ENCODE measurements at regions not wholly inside any gene's neighbourhood (a gene's known extent, or its start where the extent isn't known, plus 50 kb on each side); places are given as distances from the start of the nearest gene placed in this dataset.

- no peaks in the 10 kb centered on the region for H3K4me1 ChIP-seq (ENCODE audit: control insufficient read depth in 2 of 2, insufficient read depth in 2 of 2, low read length in 2 of 2)
- 60% methylated on average over 3 of the region's 3 CpGs for WGBS
- DNase-seq (ENCODE audit: low read depth in 6 of 9, low spot score in 9 of 9): no peak
- H3K4me3 ChIP-seq (ENCODE audit: low read length in 2 of 2): no peak overlapping the region
- no peak overlapping the region for H3K27ac ChIP-seq (ENCODE audit: low read depth in 1 of 2, low read length in 1 of 2)
- no peaks in the 10 kb centered on the region for H3K36me3 ChIP-seq (ENCODE audit: control insufficient read depth in 2 of 2, insufficient read depth in 2 of 2, low read length in 1 of 2)
- H3K27me3 ChIP-seq (ENCODE audit: control insufficient read depth in 2 of 2, insufficient read depth in 1 of 2, low read length in 1 of 2): no peaks in the 10 kb centered on the region
- no peaks in the 10 kb centered on the region for H3K9me3 ChIP-seq (ENCODE audit: control insufficient read depth in 2 of 2, insufficient read depth in 1 of 2, low read length in 1 of 2)
Measured at GRCh38 chr9:75471549-75472114, 383.3 kb downstream of the OSTF1 start.

GRCh38 chr9:75482566-75482965 is 394.3 kb downstream of the OSTF1 start:
- WGBS: 95% methylated on average over 2 of the region's 2 CpGs
- no peak overlapping the region for H3K27ac ChIP-seq (ENCODE audit: low read depth in 1 of 2, low read length in 1 of 2)
- H3K4me1 ChIP-seq (ENCODE audit: control insufficient read depth in 2 of 2, insufficient read depth in 2 of 2, low read length in 2 of 2): no peaks in the 10 kb centered on the region
- H3K27me3 ChIP-seq (ENCODE audit: control insufficient read depth in 2 of 2, insufficient read depth in 1 of 2, low read length in 1 of 2): no peaks in the 10 kb centered on the region
- no peaks in the 10 kb centered on the region for H3K36me3 ChIP-seq (ENCODE audit: control insufficient read depth in 2 of 2, insufficient read depth in 2 of 2, low read length in 1 of 2)
- DNase-seq (ENCODE audit: low read depth in 6 of 9, low spot score in 9 of 9): no peak
- H3K9me3 ChIP-seq (ENCODE audit: control insufficient read depth in 2 of 2, insufficient read depth in 1 of 2, low read length in 1 of 2): no peaks in the 10 kb centered on the region
- H3K4me3 ChIP-seq (ENCODE audit: low read length in 2 of 2): no peak overlapping the region

DNA sequence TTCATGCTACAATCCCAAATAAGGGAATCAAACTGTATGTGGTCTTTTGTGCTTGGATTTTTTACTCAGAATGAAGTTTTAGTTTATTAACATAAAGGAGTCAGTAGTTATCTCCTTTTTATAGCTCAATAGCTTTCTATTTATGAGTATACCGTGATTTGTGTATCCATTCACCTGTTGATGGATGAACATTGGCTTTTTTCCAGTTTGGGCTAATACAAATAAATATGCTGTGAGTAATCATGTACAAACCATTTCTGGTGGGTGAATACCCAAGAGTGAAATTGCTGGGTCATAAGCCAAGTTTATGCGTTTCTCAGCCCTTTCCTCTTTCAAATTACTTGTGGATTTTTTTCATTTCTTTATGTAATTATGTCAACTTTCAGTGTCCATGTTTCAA is 395.3 kb downstream of the OSTF1 start:
- no peak for DNase-seq (ENCODE audit: low read depth in 6 of 9, low spot score in 9 of 9)
- Histone ChIP-seq H3K27me3 (ENCODE audit: control insufficient read depth in 2 of 2, insufficient read depth in 1 of 2, low read length in 1 of 2) (no peaks in the 10 kb centered on the region), H3K9me3 (ENCODE audit: control insufficient read depth in 2 of 2, insufficient read depth in 1 of 2, low read length in 1 of 2) (no peaks in the 10 kb centered on the region), H3K27ac (ENCODE audit: low read depth in 1 of 2, low read length in 1 of 2) (no peak overlapping the region), H3K4me3 (ENCODE audit: low read length in 2 of 2) (no peak overlapping the region), H3K4me1 (ENCODE audit: control insufficient read depth in 2 of 2, insufficient read depth in 2 of 2, low read length in 2 of 2) (no peaks in the 10 kb centered on the region), H3K36me3 (ENCODE audit: control insufficient read depth in 2 of 2, insufficient read depth in 2 of 2, low read length in 1 of 2) (no peaks in the 10 kb centered on the region)
- WGBS: 93% methylated on average over 2 of the region's 2 CpGs

DNA sequence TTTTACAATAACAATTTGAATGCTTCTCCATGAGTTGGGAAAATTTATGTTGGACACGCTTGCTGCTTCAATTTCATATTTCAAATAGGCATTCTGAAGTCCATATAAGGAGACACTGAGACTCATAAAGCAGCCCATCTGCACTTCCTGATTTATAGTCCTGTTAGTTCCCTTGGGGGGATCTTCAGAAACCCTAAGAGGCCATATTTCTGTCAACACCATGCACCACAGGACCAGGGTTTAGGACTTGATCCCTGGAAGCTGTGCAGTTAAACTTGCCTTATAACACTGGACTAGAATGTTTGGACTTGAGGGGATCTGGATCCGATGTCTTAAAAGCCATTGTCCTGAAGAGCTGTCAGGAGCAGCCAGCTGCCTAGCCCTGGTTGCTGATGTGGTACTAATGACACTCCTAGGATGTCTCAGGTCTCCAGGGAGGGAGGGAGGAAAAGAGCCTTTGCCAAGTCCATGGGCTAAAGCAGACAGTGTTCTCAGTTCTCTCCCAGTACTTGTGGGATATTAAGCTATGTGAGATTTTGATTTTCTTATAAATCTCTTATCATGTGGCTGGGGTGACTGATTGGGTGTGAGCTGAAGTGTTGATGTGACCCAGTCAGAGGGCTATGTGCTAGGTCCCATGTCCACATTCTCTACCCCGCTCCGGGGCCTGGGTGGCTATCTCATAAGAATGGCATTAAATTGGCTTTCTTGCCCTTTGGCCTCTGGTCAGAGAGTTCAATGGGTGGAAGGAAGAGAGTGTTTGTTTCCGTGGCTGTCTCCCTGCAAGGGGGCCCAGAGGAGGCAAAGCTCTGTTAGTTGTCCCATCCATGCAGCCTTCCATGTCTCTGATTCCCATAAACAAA is 399.8 kb downstream of the OSTF1 start:
- H3K27ac ChIP-seq (ENCODE audit: low read depth in 1 of 2, low read length in 1 of 2): no peak overlapping the region
- DNase-seq (ENCODE audit: low read depth in 6 of 9, low spot score in 9 of 9): no peak
- no peaks in the 10 kb centered on the region for H3K4me1 ChIP-seq (ENCODE audit: control insufficient read depth in 2 of 2, insufficient read depth in 2 of 2, low read length in 2 of 2)
- no peaks in the 10 kb centered on the region for H3K36me3 ChIP-seq (ENCODE audit: control insufficient read depth in 2 of 2, insufficient read depth in 2 of 2, low read length in 1 of 2)
- H3K9me3 ChIP-seq (ENCODE audit: control insufficient read depth in 2 of 2, insufficient read depth in 1 of 2, low read length in 1 of 2): no peaks in the 10 kb centered on the region
- no peak overlapping the region for H3K4me3 ChIP-seq (ENCODE audit: low read length in 2 of 2)
- WGBS: 96% methylated on average over 5 of the region's 5 CpGs
- H3K27me3 ChIP-seq (ENCODE audit: control insufficient read depth in 2 of 2, insufficient read depth in 1 of 2, low read length in 1 of 2): no peaks in the 10 kb centered on the region

DNA sequence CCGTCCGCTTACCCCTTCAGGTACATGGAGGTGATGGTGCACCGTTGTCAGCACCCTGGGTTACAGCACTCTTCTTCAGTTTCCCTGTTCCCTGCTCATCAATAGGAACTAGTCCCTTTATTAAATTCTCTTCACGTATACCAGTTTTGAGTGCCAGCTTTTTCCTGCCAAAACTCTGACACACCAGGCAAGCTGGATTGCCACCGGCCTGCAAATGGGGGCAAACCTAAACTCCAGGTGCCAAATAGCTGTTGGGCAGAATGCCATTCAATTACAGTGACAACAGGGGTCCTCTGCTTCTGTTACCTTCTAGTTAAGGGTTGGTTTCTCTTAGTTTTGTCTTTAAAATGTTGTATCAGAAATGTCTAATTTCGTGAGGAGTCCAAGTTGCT is 400.4 kb downstream of the OSTF1 start:
- Histone ChIP-seq H3K27ac (ENCODE audit: low read depth in 1 of 2, low read length in 1 of 2) (no peak overlapping the region), H3K27me3 (ENCODE audit: control insufficient read depth in 2 of 2, insufficient read depth in 1 of 2, low read length in 1 of 2) (no peaks in the 10 kb centered on the region), H3K4me1 (ENCODE audit: control insufficient read depth in 2 of 2, insufficient read depth in 2 of 2, low read length in 2 of 2) (no peaks in the 10 kb centered on the region), H3K36me3 (ENCODE audit: control insufficient read depth in 2 of 2, insufficient read depth in 2 of 2, low read length in 1 of 2) (no peaks in the 10 kb centered on the region), H3K9me3 (ENCODE audit: control insufficient read depth in 2 of 2, insufficient read depth in 1 of 2, low read length in 1 of 2) (no peaks in the 10 kb centered on the region), H3K4me3 (ENCODE audit: low read length in 2 of 2) (no peak overlapping the region)
- WGBS: 95% methylated on average over 6 of the region's 6 CpGs
- no peak for DNase-seq (ENCODE audit: low read depth in 6 of 9, low spot score in 9 of 9)

DNA sequence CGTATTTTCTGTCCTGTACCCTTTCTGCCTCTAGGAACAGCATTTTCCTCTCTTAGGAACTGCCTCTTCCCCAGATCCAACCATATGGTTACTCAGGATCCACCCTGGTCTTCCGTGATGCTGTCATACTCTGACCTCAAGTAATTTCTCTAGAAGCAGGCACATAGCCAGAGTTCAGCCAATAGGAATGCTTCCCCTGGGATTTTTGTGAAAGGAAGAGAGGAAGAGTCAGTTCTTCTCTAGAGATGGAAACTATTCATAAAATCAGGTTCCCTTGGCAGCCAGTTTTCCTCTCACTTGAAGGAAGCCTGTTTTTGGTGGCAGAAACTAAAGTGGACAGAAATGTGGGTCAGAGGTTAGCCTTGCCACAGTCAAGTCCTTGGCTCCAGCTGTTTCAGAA is 400.1 kb upstream of the PCSK5 start:
- no peak for DNase-seq (ENCODE audit: low read depth in 6 of 9, low spot score in 9 of 9)
- 93% methylated on average over 2 of the region's 2 CpGs for WGBS
- no peaks in the 10 kb centered on the region for H3K4me1 ChIP-seq (ENCODE audit: control insufficient read depth in 2 of 2, insufficient read depth in 2 of 2, low read length in 2 of 2)
- no peaks in the 10 kb centered on the region for H3K9me3 ChIP-seq (ENCODE audit: control insufficient read depth in 2 of 2, insufficient read depth in 1 of 2, low read length in 1 of 2)
- no peak overlapping the region for H3K4me3 ChIP-seq (ENCODE audit: low read length in 2 of 2)
- H3K27ac ChIP-seq (ENCODE audit: low read depth in 1 of 2, low read length in 1 of 2): no peak overlapping the region
- H3K36me3 ChIP-seq (ENCODE audit: control insufficient read depth in 2 of 2, insufficient read depth in 2 of 2, low read length in 1 of 2): no peaks in the 10 kb centered on the region
- no peaks in the 10 kb centered on the region for H3K27me3 ChIP-seq (ENCODE audit: control insufficient read depth in 2 of 2, insufficient read depth in 1 of 2, low read length in 1 of 2)

GRCh38 chr9:75491533-75491932 is 398.9 kb upstream of the PCSK5 start:
- H3K27ac ChIP-seq (ENCODE audit: low read depth in 1 of 2, low read length in 1 of 2): no peak overlapping the region
- no peak for DNase-seq (ENCODE audit: low read depth in 6 of 9, low spot score in 9 of 9)
- no peaks in the 10 kb centered on the region for H3K9me3 ChIP-seq (ENCODE audit: control insufficient read depth in 2 of 2, insufficient read depth in 1 of 2, low read length in 1 of 2)
- 65% methylated on average over 1 of the region's 1 CpG for WGBS
- no peaks in the 10 kb centered on the region for H3K27me3 ChIP-seq (ENCODE audit: control insufficient read depth in 2 of 2, insufficient read depth in 1 of 2, low read length in 1 of 2)
- no peaks in the 10 kb centered on the region for H3K36me3 ChIP-seq (ENCODE audit: control insufficient read depth in 2 of 2, insufficient read depth in 2 of 2, low read length in 1 of 2)
- no peak overlapping the region for H3K4me3 ChIP-seq (ENCODE audit: low read length in 2 of 2)
- no peaks in the 10 kb centered on the region for H3K4me1 ChIP-seq (ENCODE audit: control insufficient read depth in 2 of 2, insufficient read depth in 2 of 2, low read length in 2 of 2)

DNA sequence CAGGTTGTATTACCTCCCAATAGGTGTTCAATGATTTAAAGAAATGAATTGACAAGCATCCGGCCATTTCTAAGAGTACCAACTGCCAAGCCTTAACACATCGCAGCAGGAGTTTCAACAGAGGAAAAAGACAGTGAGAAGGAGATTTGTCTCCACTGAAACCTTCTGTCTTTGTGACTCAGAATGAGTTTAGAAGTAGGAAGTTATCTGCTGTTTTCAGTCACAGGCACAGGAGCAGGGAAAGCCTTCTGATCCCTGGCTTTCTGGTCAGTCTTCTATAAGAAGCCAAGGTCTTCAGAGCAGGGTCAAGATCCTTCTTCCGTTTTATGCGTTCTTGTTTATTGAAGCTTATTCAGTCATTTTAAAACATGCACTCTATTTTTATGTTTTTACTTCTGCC is 390.7 kb upstream of the PCSK5 start:
- Histone ChIP-seq H3K36me3 (ENCODE audit: control insufficient read depth in 2 of 2, insufficient read depth in 2 of 2, low read length in 1 of 2) (no peaks in the 10 kb centered on the region), H3K27ac (ENCODE audit: low read depth in 1 of 2, low read length in 1 of 2) (no peak overlapping the region), H3K27me3 (ENCODE audit: control insufficient read depth in 2 of 2, insufficient read depth in 1 of 2, low read length in 1 of 2) (no peaks in the 10 kb centered on the region), H3K4me3 (ENCODE audit: low read length in 2 of 2) (no peak overlapping the region), H3K9me3 (ENCODE audit: control insufficient read depth in 2 of 2, insufficient read depth in 1 of 2, low read length in 1 of 2) (no peaks in the 10 kb centered on the region), H3K4me1 (ENCODE audit: control insufficient read depth in 2 of 2, insufficient read depth in 2 of 2, low read length in 2 of 2) (no peaks in the 10 kb centered on the region)
- DNase-seq (ENCODE audit: low read depth in 6 of 9, low spot score in 9 of 9): no peak
- WGBS: 97% methylated on average over 4 of the region's 4 CpGs

DNA sequence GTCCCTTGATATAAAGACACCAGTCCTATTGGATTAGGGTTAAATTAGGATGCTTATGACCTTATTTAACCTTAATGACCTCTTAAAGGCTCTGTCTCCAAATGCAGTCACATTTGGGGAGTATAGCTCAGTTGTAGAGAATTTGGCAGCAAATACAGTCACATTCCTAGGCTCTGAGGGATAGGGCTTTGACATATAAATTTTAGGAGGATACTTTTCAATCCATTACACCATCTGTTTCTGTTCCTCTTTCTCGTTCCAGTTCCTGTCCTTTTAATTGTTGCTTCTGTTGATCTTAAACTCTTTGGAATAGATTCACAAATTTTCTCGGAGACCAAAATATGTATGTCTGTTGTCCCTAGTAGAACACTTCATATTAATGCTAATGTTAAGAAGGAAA is 390.0 kb upstream of the PCSK5 start:
- no peak overlapping the region for H3K27ac ChIP-seq (ENCODE audit: low read depth in 1 of 2, low read length in 1 of 2)
- no peaks in the 10 kb centered on the region for H3K4me1 ChIP-seq (ENCODE audit: control insufficient read depth in 2 of 2, insufficient read depth in 2 of 2, low read length in 2 of 2)
- H3K27me3 ChIP-seq (ENCODE audit: control insufficient read depth in 2 of 2, insufficient read depth in 1 of 2, low read length in 1 of 2): no peaks in the 10 kb centered on the region
- no peak for DNase-seq (ENCODE audit: low read depth in 6 of 9, low spot score in 9 of 9)
- 40% methylated on average over 2 of the region's 2 CpGs for WGBS
- H3K9me3 ChIP-seq (ENCODE audit: control insufficient read depth in 2 of 2, insufficient read depth in 1 of 2, low read length in 1 of 2): no peaks in the 10 kb centered on the region
- no peaks in the 10 kb centered on the region for H3K36me3 ChIP-seq (ENCODE audit: control insufficient read depth in 2 of 2, insufficient read depth in 2 of 2, low read length in 1 of 2)
- H3K4me3 ChIP-seq (ENCODE audit: low read length in 2 of 2): no peak overlapping the region
